GM12873 (cell line): ENCODE measurements at regions not wholly inside any gene's neighbourhood (a gene's known extent, or its start where the extent isn't known, plus 50 kb on each side); places are given as distances from the start of the nearest gene placed in this dataset.

Source experiments
- CTCF ChIP-seq: IDR thresholded peaks from 2 replicates; pipeline ENCODE4 v1.5.1; 2012; ENCODE audit warnings: low read depth, mild to moderate bottlenecking, moderate library complexity, low read length, control low read depth; ENCODE audit not compliant: insufficient read depth; ENCODE audit errors: missing control alignments

DNA sequence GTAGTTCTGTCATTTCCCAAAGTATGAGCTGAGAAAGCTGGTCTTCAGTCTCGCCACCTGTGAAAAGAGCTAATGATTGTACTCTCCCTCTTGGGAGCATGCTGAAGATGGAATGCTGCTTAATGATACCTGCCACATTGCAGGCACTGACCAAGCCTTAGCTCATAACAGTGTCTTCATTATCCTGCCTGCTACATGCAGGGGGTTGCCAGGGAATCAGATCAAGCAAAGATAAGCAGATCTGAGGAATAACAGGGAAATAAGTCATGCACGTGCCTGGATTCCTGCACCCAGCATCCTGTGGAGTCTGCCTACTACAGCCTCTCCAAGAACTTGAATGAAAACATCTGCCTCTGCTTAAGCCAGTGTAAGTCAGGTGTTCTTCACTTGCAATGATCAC, 667.3 kb downstream of the NPHP4 start:
- TF ChIP-seq CTCF, result no peak

GRCh38 chr1:5318143-5318816, 663.9 kb downstream of the AJAP1 start:
- TF ChIP-seq CTCF, result no peak

GRCh38 chr1:5317391-5317790, 663.0 kb downstream of the AJAP1 start:
- TF ChIP-seq CTCF, result no peak

- no peak for TF ChIP-seq CTCF
Measured at GRCh38 chr1:5312862-5313261, 658.5 kb downstream of the AJAP1 start.

GRCh38 chr1:5312293-5312674, 657.9 kb downstream of the AJAP1 start:
- TF ChIP-seq CTCF, result no peak

DNA sequence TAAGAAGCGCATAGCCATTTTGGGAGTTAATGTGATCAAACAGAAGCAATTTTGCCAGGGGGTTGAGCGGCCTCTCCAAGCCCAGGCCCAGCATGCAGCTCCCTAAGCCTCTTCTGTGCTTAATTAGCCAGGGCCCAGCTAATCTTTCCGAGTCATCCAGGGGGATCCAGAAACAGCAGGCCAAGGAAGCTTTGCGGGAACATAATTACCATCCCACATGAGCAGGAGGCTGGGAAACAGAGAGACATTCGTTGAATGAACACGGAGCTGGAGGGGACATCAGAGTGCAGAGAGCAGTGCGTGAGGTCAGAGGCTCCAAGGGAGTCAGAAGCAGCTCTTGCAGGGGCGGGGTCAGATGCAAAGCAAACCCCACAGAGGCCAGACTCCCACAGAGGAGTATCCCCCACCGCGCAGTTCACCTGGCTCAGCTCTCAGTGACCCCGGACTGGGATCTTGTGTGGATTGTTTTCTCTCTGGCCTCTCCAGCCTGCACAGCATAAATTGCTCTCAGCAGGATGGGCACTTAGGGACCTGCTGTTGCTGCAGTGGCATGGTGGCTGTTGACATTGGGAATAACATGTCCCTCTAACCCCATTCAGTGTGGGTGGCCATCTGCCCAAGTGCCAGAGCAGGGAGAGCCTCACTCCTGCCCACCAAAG, 657.4 kb downstream of the AJAP1 start:
- TF ChIP-seq CTCF, result no peak

DNA sequence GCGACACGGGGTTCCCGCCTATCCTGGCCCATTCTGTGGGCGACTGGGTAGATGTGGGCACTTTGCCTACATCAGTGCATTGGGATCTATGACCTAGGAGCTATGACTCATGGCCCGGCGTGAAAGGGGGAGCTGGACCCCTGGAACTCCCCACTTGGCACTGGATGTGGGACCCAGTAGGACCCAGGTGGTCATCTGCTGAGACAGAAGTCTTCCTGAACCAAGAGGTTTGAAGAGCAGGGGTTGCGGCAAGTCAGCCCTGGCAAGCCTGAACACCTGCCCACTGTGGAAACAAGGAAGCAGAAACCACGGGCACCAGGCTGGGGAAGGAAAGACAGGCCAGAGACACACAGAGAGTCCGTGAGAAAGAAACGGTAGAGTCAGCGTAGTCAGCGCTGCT, 656.7 kb downstream of the AJAP1 start:
- TF ChIP-seq CTCF, result no peak
